Adrenal gland (tissue), 9 donors: ENCODE measurements at regions not wholly inside any gene's neighbourhood (a gene's known extent, or its start where the extent isn't known, plus 50 kb on each side); places are given as distances from the start of the nearest gene placed in this dataset.
A peak's percentile ranks its signal among the peaks of the same experiment; 100 is the strongest.

ENCODE experiments used
- DNase-seq, 7 donors: peaks; one replicate each; pipeline ENCODE4 v3.0.0-alpha.2; 2019 to 2020
- H3K27ac ChIP-seq, 5 donors: fragments of 200-600 bp; sonication (generic) in 4 of 5; 1 replicate in 3 of 5; 2 replicates in 2 of 5; pipeline versions ENCODE4 v1.5.1 to v1.8.0; 2016 to 2020; ENCODE audit warnings: mild to moderate bottlenecking in 1 of 5
- H3K27me3 ChIP-seq: fragments of 200-600 bp; 2 replicates; pipeline ENCODE4 v1.8.0; 2021
- H3K36me3 ChIP-seq, 2 donors: fragments of 200-600 bp; replicated peaks in 1 of 2; 1 replicate in 1 of 2; 2 replicates in 1 of 2; pipeline versions ENCODE4 v1.5.1 to v1.8.0; 2018 to 2022
- H3K4me1 ChIP-seq, 2 donors: fragments of 200-600 bp; replicated peaks in 1 of 2; 1 replicate in 1 of 2; 2 replicates in 1 of 2; pipeline versions ENCODE4 v1.5.1 to v1.8.0; 2018 to 2021
- H3K4me3 ChIP-seq, 4 donors: fragments of 200-600 bp; sonication (generic) in 3 of 4; one replicate each; pipeline ENCODE4 v1.5.1; 2016 to 2018
- H3K9me3 ChIP-seq, 3 donors: fragments of 200-600 bp; sonication (generic) in 1 of 3; replicated peaks in 1 of 3; 1 replicate in 2 of 3; 2 replicates in 1 of 3; pipeline versions ENCODE4 v1.5.1 to v1.8.0; 2016 to 2021
- CTCF ChIP-seq, 6 experiments: fragments of 450-650 bp in 4 of 6; fragments of 200-600 bp in 2 of 6; sonication (generic) in 1 of 6; IDR thresholded peaks; 1 replicate in 5 of 6; 2 replicates in 1 of 6; pipeline versions ENCODE4 v1.5.1 to v1.8.0; 2016 to 2021; ENCODE audit warnings: antibody characterized with exemption in 6 of 6, mild to moderate bottlenecking in 2 of 6, moderate library complexity in 1 of 6
- POLR2A ChIP-seq, 2 donors: fragments of 450-650 bp; IDR thresholded peaks; one replicate each; pipeline ENCODE4 v1.6.1; 2017; ENCODE audit warnings: antibody characterized with exemption in 2 of 2, mild to moderate bottlenecking in 2 of 2, moderate library complexity in 1 of 2
- WGBS, 4 donors: extraction: QIAGEN DNeasy Blood & Tissue Kit in 2 of 4; methylation state at CpG; one replicate each; pipeline versions ENCODE4 v1.1.5 to v1.1.7; 2013 to 2017; 5-methylcytosine and 5-hydroxymethylcytosine counted together
- intact Hi-C, 2 donors: fragments of 100-400 bp; cut with DNase I; formaldehyde crosslinking; loops; one replicate each; pipeline versions ENCODE4 v1.14.1 to v1.15.0; 2022 to 2023
- donor health status: healthy with polysubstance abuse.
- donor health status: Bipolar disorder and iron deficiency.
- donor health status: DM: yes; HTN: yes; CAD: no.
- donor health status: DM: no; HTN: no; CAD: no.
- donor health status: DM: no; HTN: no; CAD: no.

- H3K4me3 ChIP-seq: no peak overlapping the region
- no peak overlapping the region for H3K27ac ChIP-seq
- intact Hi-C loops: loop anchor here (5.0 to 10.0 kb wide), 3 partner anchors 143 to 390 kb away; no protein-coding TSS in a partner anchor
- peaks cover 4 to 6% of the 10 kb centered on the region in 2 donors for H3K4me1 ChIP-seq
- WGBS, 4 donors: 40 to 57% (median 47%) methylated on average over 4 of the region's 4 CpGs
- no peaks in the 10 kb centered on the region for H3K36me3 ChIP-seq
- H3K27me3 ChIP-seq: no peaks in the 10 kb centered on the region
- H3K9me3 ChIP-seq: no peaks in the 10 kb centered on the region
- TF ChIP-seq POLR2A (IDR thresholded peaks at IDR 0.05): no peak
- no peak for TF ChIP-seq CTCF (IDR thresholded peaks at IDR 0.05)
- DNase-seq: peak in 6 of 7 donors; percentile 16 to 58 (median 32)
Observed at GRCh38 chr9:614431-614830, 227.1 kb upstream of the DMRT1 start.

- Histone ChIP-seq H3K27me3 (no peaks in the 10 kb centered on the region), H3K4me1 (peaks cover 4 to 6% of the 10 kb centered on the region in 2 donors), H3K27ac (no peak overlapping the region), H3K4me3 (no peak overlapping the region), H3K36me3 (no peaks in the 10 kb centered on the region), H3K9me3 (no peaks in the 10 kb centered on the region)
- 85 to 95% (median 94%) methylated on average over 3 of the region's 3 CpGs for WGBS, 4 donors
- intact Hi-C loops: loop anchor here in 1 of 2 donors (5.0 to 10.0 kb wide), 2 partner anchors 192 to 389 kb away; no protein-coding TSS in a partner anchor
- DNase-seq: no peak
- no peak for TF ChIP-seq CTCF (IDR thresholded peaks at IDR 0.05)
- TF ChIP-seq POLR2A (IDR thresholded peaks at IDR 0.05): no peak
Observed at GRCh38 chr9:615756-616155, 225.7 kb upstream of the DMRT1 start.

- Histone ChIP-seq H3K4me1 (peaks cover 4 to 6% of the 10 kb centered on the region in 2 donors), H3K4me3 (no peak overlapping the region), H3K27ac (no peak overlapping the region), H3K9me3 (no peaks in the 10 kb centered on the region), H3K27me3 (no peaks in the 10 kb centered on the region), H3K36me3 (no peaks in the 10 kb centered on the region)
- TF ChIP-seq CTCF (IDR thresholded peaks at IDR 0.05): no peak
- TF ChIP-seq POLR2A (IDR thresholded peaks at IDR 0.05): no peak
- DNase-seq: no peak
- 75 to 89% (median 83%) methylated on average over 4 of the region's 4 CpGs for WGBS, 4 donors
- intact Hi-C loops: loop anchor here in 1 of 2 donors (5.0 to 10.0 kb wide), 2 partner anchors 191 to 388 kb away; no protein-coding TSS in a partner anchor
Observed at GRCh38 chr9:616694-617093, 224.8 kb upstream of the DMRT1 start.

- TF ChIP-seq CTCF (IDR thresholded peaks at IDR 0.05) (no peak), POLR2A (IDR thresholded peaks at IDR 0.05) (no peak)
- no peak overlapping the region for H3K4me3 ChIP-seq
- WGBS, 4 donors: 88 to 97% (median 93%) methylated on average over 7 of the region's 7 CpGs
- intact Hi-C loops: loop anchor here in 1 of 2 donors (5.0 to 10.0 kb wide), 2 partner anchors 190 to 387 kb away; no protein-coding TSS in a partner anchor
- no peak for DNase-seq
- H3K4me1 ChIP-seq: peaks cover 4 to 6% of the 10 kb centered on the region in 2 donors
- H3K36me3 ChIP-seq: no peaks in the 10 kb centered on the region
- H3K9me3 ChIP-seq: no peaks in the 10 kb centered on the region
- H3K27ac ChIP-seq: no peak overlapping the region
- no peaks in the 10 kb centered on the region for H3K27me3 ChIP-seq
Observed at GRCh38 chr9:617445-618085, 223.9 kb upstream of the DMRT1 start.
